Lung microvascular endothelial cell (primary cell): ENCODE measurements at regions not wholly inside any gene's neighbourhood (a gene's known extent, or its start where the extent isn't known, plus 50 kb on each side); places are given as distances from the start of the nearest gene placed in this dataset.

Source experiments
- DNase-seq, 2 donors: peaks; one replicate each; pipeline versions ENCODE4 v3.0.0 to v3.0.0-alpha.2; 2010; ENCODE audit warnings: low read depth in 2 of 2

DNA sequence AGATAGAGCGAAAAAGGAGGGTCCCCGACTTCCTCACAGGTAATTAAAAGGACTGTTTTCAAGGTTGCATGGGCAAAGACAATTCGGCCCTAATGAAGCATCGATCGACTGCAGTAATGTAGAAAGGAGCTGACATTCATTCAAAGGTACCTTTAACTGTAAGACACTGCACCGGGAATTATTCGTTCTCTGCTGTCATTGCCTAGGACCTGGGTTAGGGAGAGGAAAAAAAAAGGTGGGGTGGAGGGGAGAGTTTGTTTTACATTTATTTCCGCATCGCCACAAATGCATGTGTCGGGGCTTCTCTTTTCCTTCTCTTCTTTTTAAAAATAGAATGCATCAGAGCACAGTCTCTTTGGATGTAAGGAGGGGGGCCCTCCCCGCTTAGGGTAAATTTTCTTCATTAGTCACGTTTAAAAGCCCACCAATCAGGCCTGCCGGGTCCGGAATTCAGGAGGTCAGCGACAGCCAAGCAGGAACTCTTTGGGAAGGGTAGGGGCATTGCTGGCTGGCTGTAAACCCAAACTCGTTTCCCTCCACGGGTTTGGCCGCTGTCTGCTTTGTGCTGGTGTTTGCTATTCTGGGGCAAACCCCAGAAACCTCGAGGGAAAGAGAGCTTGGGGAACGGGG lies 496.2 kb upstream of the ZFHX3 start:
- DNase-seq: no peak

DNA sequence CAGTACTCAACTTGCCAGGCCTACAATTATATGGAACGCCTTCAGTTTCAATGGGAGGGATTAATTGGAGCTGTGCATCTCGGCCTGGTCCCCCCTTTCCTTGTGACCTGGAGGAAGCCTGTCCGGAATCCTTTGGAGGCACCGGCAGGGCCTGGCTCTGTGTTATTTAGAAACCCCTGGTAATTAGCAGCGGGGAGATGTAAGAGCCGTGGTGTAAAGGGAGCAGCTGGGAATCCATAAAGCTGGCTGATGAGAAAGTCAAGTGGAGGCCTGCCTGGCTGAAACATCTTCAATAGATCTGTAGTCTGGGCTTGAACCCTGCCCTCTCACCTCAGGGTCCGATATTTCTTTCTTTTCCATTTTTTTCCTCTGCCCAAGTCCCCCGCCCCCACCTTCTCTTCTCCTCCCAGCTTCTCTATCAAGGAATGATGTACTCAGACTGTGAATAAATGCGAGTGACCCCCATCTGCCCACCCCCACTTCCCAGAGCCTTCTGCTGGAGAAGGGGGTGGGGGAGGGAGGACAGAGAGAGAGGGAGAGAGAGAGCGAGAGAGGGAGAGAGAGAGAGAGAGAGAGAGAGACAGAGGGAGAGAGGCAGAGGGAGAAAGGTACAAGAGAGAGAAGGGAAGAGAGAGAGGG lies 495.5 kb upstream of the ZFHX3 start:
- DNase-seq: no peak

DNA sequence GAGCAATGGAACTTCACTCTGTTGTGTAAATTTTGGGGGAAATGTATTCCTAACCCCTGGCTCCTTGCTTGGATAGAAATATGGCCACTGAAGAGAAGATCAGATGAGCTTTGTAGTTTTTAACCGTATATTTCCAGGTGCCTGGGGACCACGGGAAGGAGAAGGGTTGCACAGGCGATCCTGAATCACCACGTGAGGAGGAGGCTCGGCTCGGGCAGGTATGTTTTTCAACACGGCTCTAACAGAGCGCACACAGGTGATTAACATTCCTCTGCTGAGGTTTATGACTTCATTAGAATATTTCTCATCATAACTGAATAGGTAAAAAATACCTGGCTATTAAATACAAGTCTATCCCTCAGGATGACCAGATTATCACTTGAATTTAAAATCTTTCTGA lies 495.0 kb upstream of the ZFHX3 start:
- no peak for DNase-seq

DNA sequence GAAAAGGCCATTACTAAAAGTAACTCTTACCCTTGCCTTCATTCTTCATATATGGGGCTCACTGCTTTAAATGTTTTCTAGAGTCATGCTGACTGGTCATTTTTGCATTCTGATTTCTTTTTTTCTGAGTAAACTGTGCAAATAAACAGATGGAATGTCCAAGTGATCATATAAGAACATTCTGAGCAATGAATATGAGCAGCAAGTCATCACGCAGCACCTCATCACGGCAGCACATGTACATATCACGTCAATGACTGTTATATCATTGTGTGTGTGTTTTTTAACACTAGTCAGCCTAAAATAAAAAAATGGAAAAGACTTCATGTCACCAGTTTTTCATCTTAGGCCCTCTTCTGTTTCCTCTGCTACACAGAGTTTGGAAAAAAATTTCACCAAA lies 490.0 kb upstream of the ZFHX3 start:
- no peak for DNase-seq

DNA sequence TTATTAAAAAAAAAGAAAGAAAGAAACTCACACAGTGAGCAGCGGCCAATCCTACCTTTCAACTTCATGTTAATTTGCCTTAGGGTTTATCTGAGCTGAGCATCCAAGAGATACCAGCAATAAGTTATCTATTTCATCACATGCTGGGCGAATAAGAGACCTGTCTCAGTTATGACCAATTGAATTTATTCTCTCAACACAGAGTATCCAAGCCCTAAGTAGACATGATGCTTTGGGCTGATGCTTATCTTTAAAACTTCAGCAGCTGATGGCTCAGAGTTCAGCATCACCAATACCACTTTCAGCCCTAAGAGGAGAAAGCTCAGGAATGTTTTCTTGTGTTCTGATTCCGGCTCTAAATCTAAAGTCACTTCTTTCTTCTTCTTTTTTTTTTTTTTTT lies 489.0 kb upstream of the ZFHX3 start:
- DNase-seq: no peak

DNA sequence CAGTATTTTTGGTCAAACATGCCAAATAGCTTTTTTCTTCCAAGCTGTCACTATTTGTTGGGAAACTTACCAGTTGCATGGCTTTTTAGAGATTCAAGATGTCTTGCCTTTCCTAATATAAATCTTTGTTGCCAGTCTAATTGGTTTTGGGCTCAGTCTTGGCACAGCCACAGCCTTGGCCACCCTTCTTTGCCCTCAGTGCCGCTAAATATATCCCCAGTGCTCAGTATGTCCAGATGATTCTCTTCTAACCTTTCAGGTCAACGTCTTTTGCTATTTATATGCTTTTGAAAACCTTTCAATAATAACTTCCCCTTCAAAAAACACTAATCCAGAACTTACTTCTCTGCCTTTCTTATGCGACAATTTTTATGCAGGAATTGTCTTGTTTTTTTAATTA lies 483.1 kb upstream of the ZFHX3 start:
- DNase-seq: no peak

DNA sequence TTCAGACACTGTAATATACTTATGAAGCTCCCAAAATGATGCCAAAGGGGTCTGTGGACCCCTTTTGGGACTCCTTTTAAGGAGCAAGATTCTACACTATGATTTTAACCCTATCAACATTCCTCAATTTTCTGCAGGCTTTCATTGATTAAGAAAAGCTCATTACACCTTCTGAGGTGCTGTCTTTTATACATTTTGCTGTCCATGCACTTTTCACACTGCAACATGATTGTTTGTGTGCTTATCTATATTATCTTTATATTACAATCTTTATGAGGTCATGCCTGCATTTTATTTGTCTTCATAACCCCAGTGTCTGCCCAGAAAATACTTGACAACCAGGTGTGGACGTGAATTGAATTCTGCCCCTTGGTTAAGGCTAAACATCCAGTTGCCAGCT lies 482.6 kb upstream of the ZFHX3 start:
- no peak for DNase-seq

DNA sequence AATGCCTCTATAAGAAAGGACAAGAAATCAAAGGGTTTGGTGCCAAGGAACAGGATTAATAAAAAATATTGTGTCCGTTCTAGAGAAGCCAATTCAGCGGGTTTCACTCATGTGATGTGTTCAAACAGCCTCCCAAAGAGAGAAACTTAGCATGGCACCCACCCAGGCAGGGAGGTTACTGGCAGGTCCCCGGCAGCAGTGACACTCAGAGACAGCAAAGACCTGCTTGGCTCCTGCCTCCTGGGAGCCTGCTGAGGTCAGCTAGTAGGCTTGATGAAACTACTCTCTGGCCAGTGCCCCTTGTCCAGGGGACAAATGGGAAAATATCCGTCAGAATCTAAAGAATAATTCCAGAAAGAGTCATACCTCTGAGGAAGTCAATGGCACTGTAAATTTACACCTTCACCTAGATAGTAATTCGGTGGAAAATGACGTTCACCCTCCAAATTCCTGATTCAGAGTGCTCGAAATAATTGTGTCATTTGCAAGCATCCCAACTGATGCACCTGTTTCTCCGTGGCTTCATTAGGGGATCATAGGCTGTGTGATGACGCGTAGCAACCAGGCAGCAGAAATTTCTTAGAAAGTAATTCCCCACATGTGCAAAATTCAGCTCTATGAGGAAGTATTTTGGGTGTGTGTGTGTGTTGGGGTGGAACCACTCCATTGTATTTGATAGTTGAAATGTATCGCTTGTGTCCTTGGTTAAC lies 481.5 kb upstream of the ZFHX3 start:
- no peak for DNase-seq

DNA sequence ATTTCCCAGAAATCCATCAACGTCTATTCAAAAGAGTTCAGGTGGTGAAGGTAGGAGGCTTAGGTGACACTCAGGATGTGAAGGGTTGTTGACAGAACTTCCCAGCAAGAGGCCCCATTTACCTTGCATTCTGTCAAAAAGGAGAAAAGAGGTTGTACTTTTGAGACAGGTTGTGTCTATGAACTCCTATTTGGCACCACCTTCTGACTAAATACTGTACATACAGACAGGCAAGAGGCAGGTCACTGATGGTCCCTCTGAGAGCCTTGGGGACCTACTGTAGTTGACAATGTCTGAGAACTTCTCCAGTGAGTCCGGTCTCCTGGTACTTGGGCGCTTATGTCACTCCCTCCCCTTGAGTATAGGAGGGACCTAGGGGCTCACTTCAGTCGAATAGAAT lies 479.3 kb upstream of the ZFHX3 start:
- DNase-seq: no peak

DNA sequence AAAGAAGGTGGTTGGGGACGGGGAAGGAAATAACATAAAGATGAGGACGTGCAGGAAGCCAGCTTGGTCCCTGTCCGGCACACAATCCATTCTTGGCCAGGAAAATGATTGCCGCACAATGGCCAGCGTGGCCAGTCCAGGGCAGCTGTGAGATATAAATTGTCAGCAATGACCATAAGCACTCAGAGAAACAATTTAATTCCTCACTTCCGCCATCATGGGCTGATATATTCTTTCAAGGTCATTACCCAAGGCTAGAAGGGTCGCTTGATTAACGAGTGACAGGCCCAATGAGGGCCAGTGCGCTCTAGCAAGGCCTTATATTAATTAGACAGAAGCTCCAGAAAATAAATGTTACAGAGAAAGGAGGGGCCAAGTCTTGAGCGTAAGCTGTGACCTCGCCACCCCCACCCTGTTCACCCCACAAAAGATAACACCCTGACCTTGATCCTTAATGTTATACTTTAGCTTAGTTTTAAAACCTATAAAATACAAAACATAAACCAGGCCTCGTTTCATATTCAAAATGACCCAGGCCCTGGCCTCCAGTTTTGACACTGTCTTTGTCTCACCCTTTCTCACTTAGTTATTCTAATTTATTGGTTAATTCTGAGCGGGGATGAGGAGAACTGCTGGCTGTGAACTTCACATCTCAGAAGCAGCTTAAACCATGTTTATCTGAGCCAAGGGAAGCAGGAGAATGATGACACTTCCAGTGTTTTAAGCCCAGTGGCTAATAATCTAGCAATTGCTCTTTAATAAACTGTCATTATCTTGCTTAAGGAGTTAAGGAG lies 478.3 kb upstream of the ZFHX3 start:
- no peak for DNase-seq

DNA sequence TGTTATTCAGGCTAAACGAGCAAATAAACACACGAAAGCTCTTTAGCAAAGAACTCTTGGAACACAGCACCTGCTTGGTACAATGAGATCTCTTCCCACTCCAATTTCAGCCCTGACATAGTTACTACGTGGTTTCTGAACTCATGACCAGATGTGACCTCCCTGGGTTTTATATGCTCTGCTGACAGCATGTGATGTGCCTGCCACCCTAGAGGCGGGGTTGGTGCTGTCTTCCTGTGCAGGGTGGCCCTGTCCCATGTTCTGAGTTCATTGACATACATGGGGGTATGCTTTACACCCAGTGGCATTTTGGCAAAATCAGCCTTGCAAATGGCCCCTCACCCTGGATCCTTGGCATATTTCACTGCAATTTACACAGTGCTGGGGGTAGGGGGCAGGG lies 475.3 kb upstream of the ZFHX3 start:
- no peak for DNase-seq

DNA sequence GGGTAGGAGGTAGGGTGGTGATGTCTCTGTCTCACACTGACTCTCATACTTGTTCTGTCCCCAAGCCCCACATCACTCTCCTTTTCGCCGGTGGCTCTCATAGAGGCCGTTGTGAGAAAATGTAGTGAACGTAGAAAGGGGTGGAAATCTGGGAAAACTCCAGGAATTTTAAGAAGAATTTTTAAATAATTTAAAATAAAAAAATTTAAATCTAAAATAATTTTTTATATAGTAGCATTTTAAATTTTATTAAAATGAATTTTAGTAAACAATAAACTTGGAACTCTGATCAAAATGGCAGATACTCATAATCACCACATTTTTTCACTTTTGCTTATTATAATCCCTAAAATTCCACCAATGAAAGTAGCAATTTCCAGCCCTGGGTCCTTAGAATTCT lies 473.6 kb upstream of the ZFHX3 start:
- no peak for DNase-seq

DNA sequence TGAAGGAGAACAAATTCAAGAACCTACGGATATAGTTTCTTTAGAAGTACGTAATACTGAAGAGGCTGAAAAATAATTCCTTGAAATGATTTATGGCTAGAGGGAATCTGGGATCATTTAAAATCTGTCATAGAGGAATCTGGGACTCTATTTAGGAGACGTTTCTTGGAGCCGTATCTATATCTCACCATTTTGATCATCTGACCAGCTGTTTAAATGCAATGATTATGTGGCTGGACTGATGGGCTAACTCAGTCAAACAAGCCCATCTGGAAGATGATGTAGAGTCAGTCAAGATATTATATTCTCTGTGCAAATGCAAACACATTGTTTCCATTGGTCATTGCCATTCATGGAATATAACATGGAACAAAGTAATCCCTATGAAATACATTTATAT lies 467.7 kb upstream of the ZFHX3 start:
- no peak for DNase-seq

DNA sequence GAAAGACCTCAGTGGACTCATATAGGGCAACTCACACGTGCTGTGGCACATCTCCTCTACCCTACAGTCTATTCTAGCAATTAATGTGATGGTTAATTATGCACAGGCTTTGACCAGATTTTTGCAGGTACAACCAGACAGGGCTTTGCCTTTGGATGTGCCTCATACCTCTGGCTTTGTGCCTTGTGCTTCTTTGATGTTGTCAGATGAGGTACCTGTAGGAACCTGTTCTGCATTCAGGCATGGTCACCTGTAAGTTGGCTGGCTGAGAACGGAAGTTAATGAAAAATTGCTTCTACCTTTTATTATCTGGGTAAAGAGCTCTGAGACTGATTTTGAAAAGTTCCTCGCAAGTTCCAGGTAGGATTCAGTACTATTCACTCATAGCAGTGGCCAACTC lies 462.9 kb upstream of the ZFHX3 start:
- no peak for DNase-seq

DNA sequence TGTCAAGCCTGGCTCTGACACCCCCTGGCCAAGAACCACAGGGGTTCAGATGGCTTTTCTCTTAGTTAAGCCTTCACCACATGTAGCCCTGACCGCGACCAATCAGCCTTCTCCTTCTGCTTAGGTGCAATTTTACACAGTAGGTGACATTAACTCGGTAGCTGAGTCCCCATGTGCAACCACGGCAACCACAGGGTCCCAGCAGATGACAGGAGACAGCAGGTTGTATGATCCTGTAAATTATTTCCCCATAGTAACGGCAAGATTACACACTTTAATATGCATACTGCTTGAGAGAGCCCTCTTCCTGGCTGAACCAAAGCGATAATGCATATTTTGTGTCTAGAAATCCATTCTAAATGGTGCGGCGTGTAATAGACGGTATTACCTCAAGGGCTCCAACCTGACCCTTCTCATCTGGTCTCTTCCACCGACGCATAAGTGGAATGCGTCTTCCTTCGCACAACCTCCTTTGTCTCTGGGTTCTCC lies 458.7 kb upstream of the ZFHX3 start:
- no peak for DNase-seq

DNA sequence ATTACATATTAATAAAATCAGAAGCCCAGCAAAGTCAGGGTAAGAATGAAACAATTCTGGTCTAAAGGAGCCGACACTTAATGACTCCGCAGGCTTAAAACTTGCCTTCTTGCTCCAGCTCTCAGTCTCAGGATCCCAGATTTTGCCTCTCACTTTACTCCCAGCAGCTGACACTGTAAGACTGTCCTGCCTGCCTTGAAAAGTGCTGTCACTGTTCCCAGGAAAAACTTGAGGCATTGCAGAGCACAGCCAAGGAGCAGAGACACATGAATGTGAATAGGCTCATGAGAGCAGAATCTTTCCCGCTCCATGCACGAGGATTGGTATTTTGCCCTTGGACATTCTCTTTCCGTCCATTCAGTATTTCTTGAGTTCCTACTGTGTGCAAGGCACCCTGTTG lies 457.6 kb upstream of the ZFHX3 start:
- no peak for DNase-seq

DNA sequence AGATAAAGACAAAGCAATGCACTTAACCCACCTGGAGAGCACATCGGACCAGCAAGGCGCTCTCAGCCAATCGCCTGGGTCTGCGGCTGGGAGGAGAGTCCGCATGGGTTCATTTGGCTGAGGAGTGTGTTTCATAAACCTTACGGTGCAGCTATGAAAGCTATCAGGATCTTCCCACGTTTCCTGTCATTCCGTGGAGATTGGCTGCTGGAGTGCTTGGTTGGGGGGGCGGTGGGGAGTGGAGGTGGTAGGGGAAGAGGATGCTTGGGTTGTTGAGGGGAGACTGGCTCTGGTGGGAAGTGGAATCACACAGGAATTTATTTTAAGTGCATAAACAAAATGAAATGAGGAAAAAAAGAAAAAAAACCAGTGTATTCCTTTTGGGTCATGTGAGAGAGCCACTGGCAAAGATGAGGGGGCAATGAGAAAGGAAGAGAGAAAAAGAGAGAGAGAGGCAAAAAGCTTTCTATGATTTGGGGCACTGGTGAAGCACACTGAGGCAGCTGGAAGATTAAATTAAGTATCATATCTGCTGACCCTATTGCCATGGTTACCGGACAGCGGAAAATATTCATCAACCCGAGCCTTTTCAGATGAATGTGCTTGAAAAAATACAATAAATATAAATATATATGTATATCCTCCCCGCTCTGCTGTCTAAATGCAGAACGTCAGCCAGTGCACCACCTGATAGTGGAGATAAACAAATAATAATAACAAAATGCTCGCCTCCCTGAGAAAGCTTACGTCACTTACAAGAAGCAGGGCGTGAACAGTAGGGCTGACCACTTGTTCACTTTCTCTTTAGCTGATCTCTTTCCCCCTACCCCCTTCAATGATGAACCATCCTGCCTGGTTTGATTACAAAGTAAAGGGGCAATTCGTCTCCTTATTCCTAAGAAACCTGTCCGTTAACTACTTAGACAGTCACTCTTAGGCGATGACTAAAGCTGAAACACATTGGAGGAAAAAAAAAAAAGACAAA lies 457.0 kb upstream of the ZFHX3 start:
- DNase-seq: no peak

DNA sequence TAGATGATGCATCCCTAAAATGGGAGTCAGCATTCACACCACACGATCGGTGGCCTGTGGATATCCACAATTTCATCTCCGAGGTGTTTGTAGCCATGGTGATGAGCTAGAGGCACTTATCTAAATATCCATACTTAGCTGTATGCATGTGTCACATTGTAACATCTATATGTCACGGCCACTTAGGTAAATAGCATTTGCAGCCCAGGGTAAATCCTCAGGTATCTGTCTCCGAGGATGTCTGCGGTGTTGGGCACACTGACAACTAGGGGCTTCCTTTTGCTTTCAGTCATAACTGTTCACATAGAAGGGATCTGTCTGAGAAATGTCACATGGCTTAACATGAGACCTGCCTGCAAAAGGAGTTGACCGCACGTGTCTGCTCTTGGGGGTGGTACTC lies 455.2 kb upstream of the ZFHX3 start:
- no peak for DNase-seq

DNA sequence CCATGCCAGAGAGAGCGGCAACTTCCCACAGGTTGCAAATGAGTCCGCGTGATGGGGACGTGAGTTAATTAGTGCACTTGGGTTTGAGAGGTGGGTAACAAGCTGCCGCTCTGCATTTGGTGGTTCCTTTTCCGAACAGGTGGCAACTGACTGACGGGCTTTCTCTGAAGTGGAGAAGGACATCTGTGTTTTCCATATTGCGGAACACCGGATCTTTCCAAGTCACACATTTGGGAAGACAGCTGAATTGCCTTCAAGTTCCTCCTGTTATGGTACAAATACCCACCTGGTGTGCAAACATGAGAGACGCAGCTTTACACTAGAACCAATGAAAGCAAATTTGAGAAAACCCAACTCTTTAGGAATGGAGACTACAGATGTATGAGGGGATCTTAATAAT lies 451.3 kb upstream of the ZFHX3 start:
- DNase-seq: no peak

DNA sequence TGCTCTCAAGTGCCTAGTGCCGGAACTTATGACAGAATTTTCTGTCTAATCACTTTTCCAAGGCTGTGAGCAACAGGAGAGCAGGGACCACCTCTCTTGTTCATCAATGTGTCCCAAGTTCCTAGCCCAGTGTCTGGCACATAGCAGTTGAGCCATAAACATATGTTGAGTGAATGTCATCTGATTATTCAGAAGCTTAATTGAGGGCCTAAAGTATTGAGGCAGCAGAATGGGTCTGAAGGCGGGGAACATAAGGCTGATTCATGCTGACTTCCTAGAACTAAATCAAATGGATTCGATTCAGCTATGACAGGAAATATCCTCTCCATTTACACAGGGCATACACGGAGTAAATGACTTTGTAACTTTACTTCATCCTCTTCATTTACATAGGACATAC lies 438.0 kb upstream of the ZFHX3 start:
- no peak for DNase-seq
